AG09309 (cell line): ENCODE measurements at regions not wholly inside any gene's neighbourhood (a gene's known extent, or its start where the extent isn't known, plus 50 kb on each side); places are given as distances from the start of the nearest gene placed in this dataset.
A peak's percentile ranks its signal among the peaks of the same experiment; 100 is the strongest.

Source experiments
- DNase-seq: peaks from one replicate; pipeline ENCODE4 v3.0.0-alpha.2; 2010; ENCODE audit warnings: low read depth
- H3K4me3 ChIP-seq: 2 replicates; pipeline ENCODE4 v1.5.1; 2011; ENCODE audit warnings: mild to moderate bottlenecking, low read depth, low read length, moderate library complexity; ENCODE audit not compliant: control insufficient read depth
- CTCF ChIP-seq: IDR thresholded peaks from 2 replicates; pipeline ENCODE4 v1.5.1; 2011; ENCODE audit warnings: mild to moderate bottlenecking, low read depth, low read length, inconsistent platforms; ENCODE audit not compliant: insufficient read depth, control insufficient read depth; ENCODE audit errors: missing control alignments

GRCh38 chr9:108310202-108310601 lies 545.6 kb downstream of the ACTL7B start:
- DNase-seq = no peak
- TF ChIP-seq CTCF = no peak
- H3K4me3 ChIP-seq = no peak overlapping the region

GRCh38 chr9:108300306-108301287 lies 555.2 kb downstream of the ACTL7B start:
- H3K4me3 ChIP-seq = no peak overlapping the region
- no peak for TF ChIP-seq CTCF
- no peak for DNase-seq

GRCh38 chr9:108297073-108297472 lies 558.7 kb downstream of the ACTL7B start:
- DNase-seq = peak; percentile 91
- no peak overlapping the region for H3K4me3 ChIP-seq
- TF ChIP-seq CTCF = no peak

GRCh38 chr9:108296056-108296455 lies 559.7 kb downstream of the ACTL7B start:
- H3K4me3 ChIP-seq = no peak overlapping the region
- TF ChIP-seq CTCF = no peak
- peak; percentile 65 for DNase-seq

- TF ChIP-seq CTCF = no peak
- DNase-seq = no peak
These were observed 564.2 kb downstream of the ACTL7B start for GRCh38 chr9:108291586-108291932.

GRCh38 chr9:108290839-108291585 lies 564.8 kb downstream of the ACTL7B start:
- peak; percentile 55 for DNase-seq
- no peak for TF ChIP-seq CTCF
- H3K4me3 ChIP-seq = no peak overlapping the region

More at GRCh38 chr9:108291586-108291932, 564.2 kb downstream of the ACTL7B start:
- no peak overlapping the region for H3K4me3 ChIP-seq
